ENCODE measurements at regions not wholly inside any gene's neighbourhood (a gene's known extent, or its start where the extent isn't known, plus 50 kb on each side); places are given as distances from the start of the nearest gene placed in this dataset.
"Not testable (repeated sequence)": the region's sequence is repeated elsewhere in the genome, so short reads cannot be mapped to it uniquely, and the experiment has no call there.

DNA sequence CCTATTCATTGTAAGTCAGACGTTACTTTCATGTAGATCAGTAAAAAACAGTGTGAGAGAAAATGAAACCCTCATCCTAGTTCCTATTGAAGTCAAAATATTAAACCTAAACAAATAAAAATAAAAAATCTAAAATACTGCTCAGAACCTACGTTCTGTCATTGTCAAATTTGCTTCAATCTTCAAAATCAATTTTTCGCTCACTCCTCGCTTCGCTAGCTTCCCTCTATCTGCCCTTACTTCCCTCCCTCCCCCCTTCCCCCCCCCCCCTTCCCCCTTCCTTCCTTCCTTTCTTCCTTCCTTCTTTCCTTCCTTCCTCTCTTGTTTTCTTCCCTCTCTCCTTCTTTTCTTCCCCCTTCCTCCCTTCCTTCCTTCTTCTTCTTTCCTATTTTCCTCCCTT, 310.9 kb upstream of the PDE3A start:
- DNase-seq: no peak
- Mint-ChIP-seq H3K9me3 (ENCODE audit: low read depth) (no peaks in the 10 kb centered on the region), H3K27ac (no peak overlapping the region), H3K36me3 (ENCODE audit: low read depth) (no peaks in the 10 kb centered on the region), H3K27me3 (no peaks in the 10 kb centered on the region), H3K4me3 (no peak overlapping the region), H3K4me1 (no peaks in the 10 kb centered on the region)
- ChIA-PET POLR2A (no interaction called here), CTCF (no interaction called here)
- no peak for ATAC-seq
- intact Hi-C loops (cut with DNase I, micrococcal nuclease): no loop called here

- DNase-seq (no peak), ATAC-seq (no peak)
- no peak overlapping the region for H3K4me3 Mint-ChIP-seq
- ChIA-PET CTCF (no interaction called here), POLR2A (no interaction called here)
- H3K27ac Mint-ChIP-seq: no peak overlapping the region
- H3K36me3 Mint-ChIP-seq (ENCODE audit: low read depth): no peaks in the 10 kb centered on the region
- no peaks in the 10 kb centered on the region for H3K27me3 Mint-ChIP-seq
- H3K4me1 Mint-ChIP-seq: no peaks in the 10 kb centered on the region
- intact Hi-C loops (cut with DNase I, micrococcal nuclease): no loop called here
- no peaks in the 10 kb centered on the region for H3K9me3 Mint-ChIP-seq (ENCODE audit: low read depth)
Observed at GRCh38 chr12:20063116-20063515, 305.2 kb upstream of the PDE3A start.

GRCh38 chr12:20077618-20078017, 290.7 kb upstream of the PDE3A start:
- H3K36me3 Mint-ChIP-seq (ENCODE audit: low read depth): no peaks in the 10 kb centered on the region
- no peak for DNase-seq
- intact Hi-C loops (cut with DNase I, micrococcal nuclease): no loop called here
- no peaks in the 10 kb centered on the region for H3K27me3 Mint-ChIP-seq
- ATAC-seq: no peak
- H3K4me1 Mint-ChIP-seq: no peaks in the 10 kb centered on the region
- H3K9me3 Mint-ChIP-seq (ENCODE audit: low read depth): peaks cover 4% of the 10 kb centered on the region
- CTCF ChIA-PET: no interaction called here
- H3K4me3 Mint-ChIP-seq: no peak overlapping the region
- no peak overlapping the region for H3K27ac Mint-ChIP-seq
- POLR2A ChIA-PET: no interaction called here

- H3K4me1 Mint-ChIP-seq: no peaks in the 10 kb centered on the region
- H3K4me3 Mint-ChIP-seq: no peak overlapping the region
- H3K27ac Mint-ChIP-seq: no peak overlapping the region
- POLR2A ChIA-PET: no interaction called here
- intact Hi-C loops (cut with DNase I, micrococcal nuclease): no loop called here
- DNase-seq: no peak
- CTCF ChIA-PET: no interaction called here
- ATAC-seq: no peak
- peaks cover 4% of the 10 kb centered on the region for H3K9me3 Mint-ChIP-seq (ENCODE audit: low read depth)
- H3K36me3 Mint-ChIP-seq (ENCODE audit: low read depth): no peaks in the 10 kb centered on the region
- H3K27me3 Mint-ChIP-seq: no peaks in the 10 kb centered on the region
Observed at GRCh38 chr12:20089077-20089476, 279.3 kb upstream of the PDE3A start.

GRCh38 chr12:20093190-20093810, 275.0 kb upstream of the PDE3A start:
- H3K27ac Mint-ChIP-seq; intact Hi-C loops (cut with DNase I, micrococcal nuclease); H3K4me3 Mint-ChIP-seq; CTCF ChIA-PET; ATAC-seq; H3K4me1 Mint-ChIP-seq; DNase-seq; H3K27me3 Mint-ChIP-seq; H3K9me3 Mint-ChIP-seq (ENCODE audit: low read depth); H3K36me3 Mint-ChIP-seq (ENCODE audit: low read depth); POLR2A ChIA-PET: not testable (repeated sequence)

GRCh38 chr12:20096430-20096829, 271.9 kb upstream of the PDE3A start:
- Mint-ChIP-seq H3K4me3 (no peak overlapping the region), H3K27ac (no peak overlapping the region), H3K4me1 (no peaks in the 10 kb centered on the region), H3K36me3 (ENCODE audit: low read depth) (no peaks in the 10 kb centered on the region), H3K9me3 (ENCODE audit: low read depth) (peaks cover 4% of the 10 kb centered on the region), H3K27me3 (no peaks in the 10 kb centered on the region)
- DNase-seq (no peak), ATAC-seq (no peak)
- intact Hi-C loops (cut with DNase I, micrococcal nuclease): no loop called here
- POLR2A ChIA-PET: no interaction called here
- CTCF ChIA-PET: no interaction called here

- no peak overlapping the region for H3K27ac Mint-ChIP-seq
- H3K9me3 Mint-ChIP-seq (ENCODE audit: low read depth): peaks cover 2% of the 10 kb centered on the region
- ChIA-PET POLR2A (no interaction called here), CTCF (no interaction called here)
- intact Hi-C loops (cut with DNase I, micrococcal nuclease): no loop called here
- H3K4me1 Mint-ChIP-seq: no peaks in the 10 kb centered on the region
- no peak overlapping the region for H3K4me3 Mint-ChIP-seq
- DNase-seq (no peak), ATAC-seq (no peak)
- no peaks in the 10 kb centered on the region for H3K36me3 Mint-ChIP-seq (ENCODE audit: low read depth)
- no peaks in the 10 kb centered on the region for H3K27me3 Mint-ChIP-seq
Observed at GRCh38 chr12:20097626-20098025, 270.7 kb upstream of the PDE3A start.

DNA sequence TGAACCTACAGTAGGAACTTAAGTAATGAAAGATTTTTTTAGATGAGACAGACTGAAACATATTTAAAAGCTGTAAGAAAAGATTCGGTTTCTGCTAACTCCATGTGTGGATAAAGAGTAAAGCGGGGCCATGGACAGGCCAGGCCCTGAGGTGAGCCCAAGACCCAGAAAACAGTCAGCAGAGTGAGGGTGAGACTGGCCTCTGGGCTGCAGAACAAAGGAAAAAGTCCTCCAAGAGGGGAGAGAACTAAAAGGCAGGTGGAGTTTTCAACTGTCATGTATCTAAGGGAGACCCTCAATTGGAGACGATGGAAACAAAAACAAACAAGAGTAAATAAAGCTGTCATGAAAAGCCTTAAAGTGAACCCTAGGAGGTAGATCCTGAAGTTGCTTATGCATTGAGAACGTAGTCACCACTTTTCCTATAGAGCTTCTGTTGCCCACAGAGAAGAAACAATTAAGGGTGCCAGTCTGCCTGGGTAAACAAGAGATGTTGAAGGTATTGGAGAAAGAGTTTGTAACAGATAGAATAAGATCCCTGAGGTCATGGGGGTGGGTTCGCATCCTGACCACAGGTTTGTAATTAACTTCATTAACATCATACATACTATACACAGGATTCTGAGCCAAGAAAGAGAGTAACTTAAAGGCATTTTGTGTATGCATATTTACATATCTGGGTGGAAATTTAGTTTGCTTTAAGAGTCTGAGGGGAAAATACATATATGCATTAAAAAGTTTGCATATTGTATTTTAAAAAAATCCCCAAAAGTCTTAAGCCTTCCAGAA, 268.7 kb upstream of the PDE3A start:
- H3K4me1 Mint-ChIP-seq: no peaks in the 10 kb centered on the region
- H3K36me3 Mint-ChIP-seq (ENCODE audit: low read depth): no peaks in the 10 kb centered on the region
- ATAC-seq (no peak), DNase-seq (no peak)
- intact Hi-C loops (cut with DNase I, micrococcal nuclease): no loop called here
- ChIA-PET POLR2A (no interaction called here), CTCF (no interaction called here)
- no peak overlapping the region for H3K4me3 Mint-ChIP-seq
- H3K27me3 Mint-ChIP-seq: no peaks in the 10 kb centered on the region
- H3K9me3 Mint-ChIP-seq (ENCODE audit: low read depth): no peaks in the 10 kb centered on the region
- no peak overlapping the region for H3K27ac Mint-ChIP-seq

DNA sequence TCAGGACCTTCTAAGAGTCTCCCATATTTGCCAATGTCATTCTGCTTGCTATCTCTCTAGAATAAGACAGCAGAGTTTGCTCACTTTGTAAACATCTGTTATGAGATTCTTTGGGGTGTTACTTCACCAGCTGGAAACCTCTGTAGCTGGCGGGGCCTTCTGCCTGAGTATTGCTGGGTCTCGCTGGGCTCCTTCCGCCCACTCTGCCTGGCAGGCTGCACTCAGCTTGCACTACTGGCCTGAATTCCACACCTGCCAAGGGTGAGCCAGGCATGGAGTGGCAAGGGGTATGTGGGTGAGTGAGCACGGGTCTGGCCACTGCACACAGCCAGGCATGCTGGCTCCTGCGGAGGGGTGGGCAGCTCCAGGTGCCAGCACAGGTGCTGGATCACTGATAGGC, 267.3 kb upstream of the PDE3A start:
- no peaks in the 10 kb centered on the region for H3K27me3 Mint-ChIP-seq
- no peak for ATAC-seq
- H3K36me3 Mint-ChIP-seq (ENCODE audit: low read depth): no peaks in the 10 kb centered on the region
- DNase-seq: no peak
- no peak overlapping the region for H3K27ac Mint-ChIP-seq
- no peak overlapping the region for H3K4me3 Mint-ChIP-seq
- POLR2A ChIA-PET: interaction anchor here (0.6 kb wide), 1 partner anchor 76 kb away, joined by 6 read pairs; no protein-coding TSS in a partner anchor
- intact Hi-C loops (cut with DNase I, micrococcal nuclease): no loop called here
- CTCF ChIA-PET: no interaction called here
- H3K9me3 Mint-ChIP-seq (ENCODE audit: low read depth): no peaks in the 10 kb centered on the region
- H3K4me1 Mint-ChIP-seq: no peaks in the 10 kb centered on the region

DNA sequence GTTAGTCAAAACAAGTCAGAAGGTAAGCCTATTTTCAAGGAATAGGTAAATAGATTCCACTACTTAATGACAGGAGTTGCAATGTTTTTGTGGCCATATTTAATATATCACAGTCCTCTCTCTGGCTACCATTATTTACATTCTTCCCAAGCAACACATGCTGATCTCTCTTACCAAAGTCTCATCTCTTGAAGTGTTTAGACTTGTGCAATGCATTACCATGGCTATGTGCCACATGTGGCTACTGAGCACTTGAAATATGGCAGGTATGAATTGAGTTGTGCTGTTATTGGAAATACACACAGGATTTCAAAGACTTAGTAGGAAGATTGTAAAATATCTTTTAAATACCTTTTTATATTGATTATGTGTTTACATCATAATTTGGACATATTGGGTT, 262.4 kb upstream of the PDE3A start:
- no peaks in the 10 kb centered on the region for H3K4me1 Mint-ChIP-seq
- intact Hi-C loops (cut with DNase I, micrococcal nuclease): no loop called here

GRCh38 chr12:20109676-20110075, 258.7 kb upstream of the PDE3A start:
- POLR2A ChIA-PET: no interaction called here
- intact Hi-C loops (cut with DNase I, micrococcal nuclease): no loop called here
- DNase-seq: no peak
- Mint-ChIP-seq H3K4me3 (no peak overlapping the region), H3K27ac (no peak overlapping the region), H3K36me3 (ENCODE audit: low read depth) (no peaks in the 10 kb centered on the region), H3K9me3 (ENCODE audit: low read depth) (peaks cover 4% of the 10 kb centered on the region), H3K4me1 (no peaks in the 10 kb centered on the region), H3K27me3 (no peaks in the 10 kb centered on the region)
- CTCF ChIA-PET: no interaction called here
- ATAC-seq: no peak

More for the DNA sequence above, 262.4 kb upstream of the PDE3A start:
- Mint-ChIP-seq H3K9me3 (ENCODE audit: low read depth) (peaks cover 2% of the 10 kb centered on the region), H3K27ac (no peak overlapping the region), H3K27me3 (no peaks in the 10 kb centered on the region), H3K4me3 (no peak overlapping the region), H3K36me3 (ENCODE audit: low read depth) (no peaks in the 10 kb centered on the region)
- ATAC-seq: no peak
- no peak for DNase-seq
- CTCF ChIA-PET: no interaction called here
- POLR2A ChIA-PET: no interaction called here

DNA sequence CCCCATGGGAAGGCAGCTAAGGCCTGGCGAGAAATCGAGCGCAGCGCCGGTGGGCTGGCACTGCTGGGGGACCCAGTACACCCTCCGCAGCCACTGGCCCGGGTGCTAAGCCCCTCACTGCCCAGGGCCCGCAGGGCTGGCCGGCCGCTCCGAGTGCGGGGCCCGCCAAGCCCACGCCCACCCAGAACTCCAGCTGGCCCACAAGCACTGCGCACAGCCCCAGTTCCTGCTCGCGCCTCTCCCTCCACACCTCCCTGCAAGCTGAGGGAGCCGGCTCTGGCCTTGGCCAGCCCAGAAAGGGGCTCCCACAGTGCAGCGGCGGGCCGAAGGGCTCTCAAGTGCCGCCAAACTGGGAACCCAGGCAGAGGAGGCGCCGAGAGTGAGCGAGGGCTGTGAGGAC, 253.0 kb upstream of the PDE3A start:
- H3K36me3 Mint-ChIP-seq (ENCODE audit: low read depth); ATAC-seq; CTCF ChIA-PET; DNase-seq; POLR2A ChIA-PET; H3K27me3 Mint-ChIP-seq; H3K4me1 Mint-ChIP-seq; intact Hi-C loops (cut with DNase I, micrococcal nuclease); H3K4me3 Mint-ChIP-seq; H3K27ac Mint-ChIP-seq; H3K9me3 Mint-ChIP-seq (ENCODE audit: low read depth): not testable (repeated sequence)

All from activated CD4-positive, alpha-beta T cell treated with anti-CD3 and anti-CD28 coated beads for 36 hours (primary cell).